ENCODE measurements at regions not wholly inside any gene's neighbourhood (a gene's known extent, or its start where the extent isn't known, plus 50 kb on each side); places are given as distances from the start of the nearest gene placed in this dataset.

GRCh38 chr13:63517371-63517770 is 2101.7 kb upstream of the PCDH20 start:
- Histone ChIP-seq H3F3A (ENCODE audit: low read depth) (no peaks in the 10 kb centered on the region), H3K9me2 (replicated peaks; ENCODE audit: low read depth, low read length) (no peaks in the 10 kb centered on the region), H2AFZ (ENCODE audit: low read length) (no peak overlapping the region), H4K20me1 (ENCODE audit: insufficient read depth, low read length, poor library complexity, severe bottlenecking) (no peaks in the 10 kb centered on the region), H3K4me1 (ENCODE audit: insufficient read depth, low read length, poor library complexity, severe bottlenecking) (no peaks in the 10 kb centered on the region), H3K27me3 (ENCODE audit: insufficient read depth, low read length, poor library complexity, severe bottlenecking) (no peaks in the 10 kb centered on the region), H3K9me3 (ENCODE audit: insufficient read depth, low read depth, low read length) (no peaks in the 10 kb centered on the region), H3K4me2 (ENCODE audit: low read depth, low read length, poor library complexity, severe bottlenecking) (no peak overlapping the region), H3K9ac (ENCODE audit: low read depth, low read length, poor library complexity, severe bottlenecking) (no peak overlapping the region), H3K4me3 (ENCODE audit: low read length, poor library complexity, severe bottlenecking) (no peak overlapping the region), H3K79me2 (ENCODE audit: insufficient read depth, low read length) (no peaks in the 10 kb centered on the region), H3K36me3 (ENCODE audit: insufficient read depth, low read length) (no peaks in the 10 kb centered on the region)
- TF ChIP-seq CTCF (conservative IDR thresholded peaks at IDR 0.05; ENCODE audit: low read length) = no peak
- TF ChIP-seq EZH2phosphoT487 (IDR thresholded peaks at IDR 0.05; ENCODE audit: borderline replicate concordance) = no peak

- no peak for TF ChIP-seq EZH2phosphoT487 (IDR thresholded peaks at IDR 0.05; ENCODE audit: borderline replicate concordance)
- H3K9ac ChIP-seq (ENCODE audit: low read depth, low read length, poor library complexity, severe bottlenecking) = no peak overlapping the region
- H3F3A ChIP-seq (ENCODE audit: low read depth) = no peaks in the 10 kb centered on the region
Observed at GRCh38 chr13:63516124-63516523, 2100.5 kb upstream of the PCDH20 start.

GRCh38 chr13:63514886-63515285 is 2099.2 kb upstream of the PCDH20 start:
- Histone ChIP-seq H3K4me2 (ENCODE audit: low read depth, low read length, poor library complexity, severe bottlenecking) (no peak overlapping the region), H3K4me3 (ENCODE audit: low read length, poor library complexity, severe bottlenecking) (no peak overlapping the region), H3K9me3 (ENCODE audit: insufficient read depth, low read depth, low read length) (no peaks in the 10 kb centered on the region), H3K27me3 (ENCODE audit: insufficient read depth, low read length, poor library complexity, severe bottlenecking) (no peaks in the 10 kb centered on the region), H3K79me2 (ENCODE audit: insufficient read depth, low read length) (no peaks in the 10 kb centered on the region), H3K4me1 (ENCODE audit: insufficient read depth, low read length, poor library complexity, severe bottlenecking) (no peaks in the 10 kb centered on the region), H2AFZ (ENCODE audit: low read length) (no peak overlapping the region), H4K20me1 (ENCODE audit: insufficient read depth, low read length, poor library complexity, severe bottlenecking) (no peaks in the 10 kb centered on the region), H3K9me2 (replicated peaks; ENCODE audit: low read depth, low read length) (no peaks in the 10 kb centered on the region), H3F3A (ENCODE audit: low read depth) (no peaks in the 10 kb centered on the region), H3K36me3 (ENCODE audit: insufficient read depth, low read length) (no peaks in the 10 kb centered on the region), H3K9ac (ENCODE audit: low read depth, low read length, poor library complexity, severe bottlenecking) (no peak overlapping the region)
- TF ChIP-seq CTCF (conservative IDR thresholded peaks at IDR 0.05; ENCODE audit: low read length) (no peak), EZH2phosphoT487 (IDR thresholded peaks at IDR 0.05; ENCODE audit: borderline replicate concordance) (no peak)

More at GRCh38 chr13:63516124-63516523, 2100.5 kb upstream of the PCDH20 start:
- Histone ChIP-seq H3K4me2 (ENCODE audit: low read depth, low read length, poor library complexity, severe bottlenecking) (no peak overlapping the region), H3K9me2 (replicated peaks; ENCODE audit: low read depth, low read length) (no peaks in the 10 kb centered on the region), H3K4me1 (ENCODE audit: insufficient read depth, low read length, poor library complexity, severe bottlenecking) (no peaks in the 10 kb centered on the region), H4K20me1 (ENCODE audit: insufficient read depth, low read length, poor library complexity, severe bottlenecking) (no peaks in the 10 kb centered on the region), H3K27me3 (ENCODE audit: insufficient read depth, low read length, poor library complexity, severe bottlenecking) (no peaks in the 10 kb centered on the region), H2AFZ (ENCODE audit: low read length) (no peak overlapping the region), H3K9me3 (ENCODE audit: insufficient read depth, low read depth, low read length) (no peaks in the 10 kb centered on the region), H3K36me3 (ENCODE audit: insufficient read depth, low read length) (no peaks in the 10 kb centered on the region), H3K4me3 (ENCODE audit: low read length, poor library complexity, severe bottlenecking) (no peak overlapping the region), H3K79me2 (ENCODE audit: insufficient read depth, low read length) (no peaks in the 10 kb centered on the region)

GRCh38 chr13:63512095-63512494 is 2096.4 kb upstream of the PCDH20 start:
- Histone ChIP-seq H3K4me2 (ENCODE audit: low read depth, low read length, poor library complexity, severe bottlenecking) (no peak overlapping the region), H3K9me2 (replicated peaks; ENCODE audit: low read depth, low read length) (no peaks in the 10 kb centered on the region), H2AFZ (ENCODE audit: low read length) (no peak overlapping the region), H3K9ac (ENCODE audit: low read depth, low read length, poor library complexity, severe bottlenecking) (no peak overlapping the region), H4K20me1 (ENCODE audit: insufficient read depth, low read length, poor library complexity, severe bottlenecking) (no peaks in the 10 kb centered on the region), H3K27me3 (ENCODE audit: insufficient read depth, low read length, poor library complexity, severe bottlenecking) (no peaks in the 10 kb centered on the region), H3K79me2 (ENCODE audit: insufficient read depth, low read length) (no peaks in the 10 kb centered on the region), H3K4me3 (ENCODE audit: low read length, poor library complexity, severe bottlenecking) (no peak overlapping the region), H3K9me3 (ENCODE audit: insufficient read depth, low read depth, low read length) (no peaks in the 10 kb centered on the region), H3K36me3 (ENCODE audit: insufficient read depth, low read length) (no peaks in the 10 kb centered on the region), H3K4me1 (ENCODE audit: insufficient read depth, low read length, poor library complexity, severe bottlenecking) (no peaks in the 10 kb centered on the region), H3F3A (ENCODE audit: low read depth) (no peaks in the 10 kb centered on the region)
- TF ChIP-seq EZH2phosphoT487 (IDR thresholded peaks at IDR 0.05; ENCODE audit: borderline replicate concordance) = no peak
- TF ChIP-seq CTCF (conservative IDR thresholded peaks at IDR 0.05; ENCODE audit: low read length) = no peak

Data from Loucy (cell line).